ENCODE measurements at regions not wholly inside any gene's neighbourhood (a gene's known extent, or its start where the extent isn't known, plus 50 kb on each side); places are given as distances from the start of the nearest gene placed in this dataset.

DNA sequence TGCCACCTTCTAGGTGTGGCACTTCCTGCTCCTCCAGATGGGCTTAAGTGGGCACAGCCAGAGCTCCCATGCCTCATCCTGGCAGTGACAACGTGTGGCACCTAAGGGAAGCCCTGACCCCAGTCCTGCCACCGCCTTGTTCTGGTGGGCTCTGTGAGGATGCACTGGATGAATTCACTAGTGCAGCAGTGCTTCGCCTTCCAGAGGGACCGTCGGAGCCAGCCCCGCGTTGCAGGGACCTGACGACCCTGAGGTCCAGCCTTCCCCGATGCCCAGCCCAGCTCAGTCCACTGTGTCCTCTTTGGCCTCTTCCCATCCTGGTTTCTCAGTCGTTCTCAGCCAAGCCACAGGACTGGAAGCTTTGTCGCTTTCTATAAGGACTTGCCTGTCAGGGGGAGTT is 399.8 kb downstream of the SEC14L1 start:
- TF ChIP-seq, protein P1, sequence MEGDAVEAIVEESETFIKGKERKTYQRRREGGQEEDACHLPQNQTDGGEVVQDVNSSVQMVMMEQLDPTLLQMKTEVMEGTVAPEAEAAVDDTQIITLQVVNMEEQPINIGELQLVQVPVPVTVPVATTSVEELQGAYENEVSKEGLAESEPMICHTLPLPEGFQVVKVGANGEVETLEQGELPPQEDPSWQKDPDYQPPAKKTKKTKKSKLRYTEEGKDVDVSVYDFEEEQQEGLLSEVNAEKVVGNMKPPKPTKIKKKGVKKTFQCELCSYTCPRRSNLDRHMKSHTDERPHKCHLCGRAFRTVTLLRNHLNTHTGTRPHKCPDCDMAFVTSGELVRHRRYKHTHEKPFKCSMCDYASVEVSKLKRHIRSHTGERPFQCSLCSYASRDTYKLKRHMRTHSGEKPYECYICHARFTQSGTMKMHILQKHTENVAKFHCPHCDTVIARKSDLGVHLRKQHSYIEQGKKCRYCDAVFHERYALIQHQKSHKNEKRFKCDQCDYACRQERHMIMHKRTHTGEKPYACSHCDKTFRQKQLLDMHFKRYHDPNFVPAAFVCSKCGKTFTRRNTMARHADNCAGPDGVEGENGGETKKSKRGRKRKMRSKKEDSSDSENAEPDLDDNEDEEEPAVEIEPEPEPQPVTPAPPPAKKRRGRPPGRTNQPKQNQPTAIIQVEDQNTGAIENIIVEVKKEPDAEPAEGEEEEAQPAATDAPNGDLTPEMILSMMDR (IDR thresholded peaks at IDR 0.05; ENCODE audit: low read depth, low read length): no peak
- no peak for DNase-seq (ENCODE audit: extremely low read depth, low read depth)

DNA sequence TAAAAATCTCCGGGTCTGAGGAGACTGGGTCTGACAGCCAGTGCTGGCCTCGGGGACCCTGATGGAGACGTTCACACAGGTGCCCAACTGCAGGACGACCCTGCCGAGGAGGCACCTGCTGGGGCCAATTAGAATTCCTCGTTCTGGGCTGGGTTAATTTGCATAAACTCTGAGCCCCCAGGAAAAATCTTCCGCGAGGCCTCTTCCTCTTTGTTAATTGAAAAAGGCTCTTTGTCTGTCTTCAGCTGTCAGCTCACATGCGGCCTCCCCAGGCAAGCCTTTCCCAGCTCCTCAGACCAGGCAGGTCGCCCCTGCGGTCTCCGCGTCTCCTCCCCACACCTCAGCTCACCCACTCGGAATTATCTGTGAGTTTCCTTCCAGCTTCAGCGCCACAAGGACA is 400.2 kb downstream of the SEC14L1 start:
- no peak for DNase-seq (ENCODE audit: extremely low read depth, low read depth)
- TF ChIP-seq, protein P1 (IDR thresholded peaks at IDR 0.05; ENCODE audit: low read depth, low read length): no peak

DNA sequence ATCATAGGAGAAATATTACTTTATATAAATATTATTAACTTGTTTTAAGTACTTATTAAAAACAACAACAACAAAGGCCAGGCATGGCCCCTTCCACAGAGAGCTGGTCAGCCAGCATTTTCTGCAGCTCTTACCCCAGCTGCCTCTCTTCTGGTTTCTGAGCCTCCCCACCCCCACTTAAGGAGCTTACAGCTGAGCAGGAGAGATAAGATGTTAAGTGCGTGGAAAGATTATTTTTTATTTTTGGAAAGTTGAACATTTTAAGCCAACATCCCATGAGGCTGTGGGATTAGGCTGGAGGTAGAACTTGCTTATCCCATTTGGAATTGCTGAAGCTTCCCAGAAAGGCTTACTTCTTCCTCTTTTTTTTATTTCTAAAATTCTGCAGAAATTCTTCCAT is 401.2 kb downstream of the SEC14L1 start:
- DNase-seq (ENCODE audit: extremely low read depth, low read depth): no peak
- TF ChIP-seq, protein P1 (IDR thresholded peaks at IDR 0.05; ENCODE audit: low read depth, low read length): no peak

DNA sequence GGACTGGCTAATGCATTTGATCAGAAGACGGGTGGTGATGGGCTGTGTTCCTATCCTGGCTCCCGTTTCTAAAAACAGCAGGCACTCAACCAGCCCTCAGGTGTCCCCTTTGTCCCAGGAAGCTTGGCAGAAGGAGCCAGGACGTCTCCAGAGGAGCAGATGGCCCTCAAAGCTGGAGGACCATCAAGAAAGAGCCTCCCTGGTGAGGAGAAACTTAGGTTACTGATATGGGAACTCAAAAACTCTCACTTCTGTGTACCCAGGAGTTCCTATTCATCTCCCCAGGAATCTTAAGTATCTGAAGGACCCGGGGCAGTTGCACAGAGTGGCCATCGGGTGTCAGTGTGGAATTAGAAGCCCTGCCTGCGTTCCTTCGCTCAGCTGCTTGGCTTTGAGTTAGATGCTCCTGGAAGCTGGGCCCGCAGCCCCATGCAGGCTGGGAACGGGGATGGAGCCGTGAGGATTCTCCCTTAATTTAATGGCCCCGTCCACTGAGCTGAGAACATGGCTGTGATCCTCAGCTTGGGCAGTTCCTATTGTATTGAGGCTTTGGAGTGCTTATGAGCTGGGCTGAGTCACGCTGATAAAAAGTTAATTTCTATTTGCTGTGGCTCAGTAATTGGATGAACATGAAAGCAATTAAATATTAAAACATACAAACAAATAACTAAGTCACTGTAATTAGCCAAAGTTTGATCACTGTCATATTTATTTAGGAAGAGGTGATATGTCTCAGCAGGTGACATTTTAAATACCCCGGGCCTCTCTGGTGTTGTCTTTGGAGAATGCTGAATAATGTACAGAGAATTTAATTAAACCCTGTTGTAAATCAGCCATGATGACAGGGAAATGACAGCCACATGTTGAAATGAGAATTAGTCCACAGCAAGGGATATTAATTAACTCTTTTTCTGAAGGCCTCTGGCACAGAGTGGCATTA is 402.1 kb downstream of the SEC14L1 start:
- DNase-seq (ENCODE audit: extremely low read depth, low read depth): peak; percentile 64
- TF ChIP-seq, protein P1 (IDR thresholded peaks at IDR 0.05; ENCODE audit: low read depth, low read length): peak; percentile 99

DNA sequence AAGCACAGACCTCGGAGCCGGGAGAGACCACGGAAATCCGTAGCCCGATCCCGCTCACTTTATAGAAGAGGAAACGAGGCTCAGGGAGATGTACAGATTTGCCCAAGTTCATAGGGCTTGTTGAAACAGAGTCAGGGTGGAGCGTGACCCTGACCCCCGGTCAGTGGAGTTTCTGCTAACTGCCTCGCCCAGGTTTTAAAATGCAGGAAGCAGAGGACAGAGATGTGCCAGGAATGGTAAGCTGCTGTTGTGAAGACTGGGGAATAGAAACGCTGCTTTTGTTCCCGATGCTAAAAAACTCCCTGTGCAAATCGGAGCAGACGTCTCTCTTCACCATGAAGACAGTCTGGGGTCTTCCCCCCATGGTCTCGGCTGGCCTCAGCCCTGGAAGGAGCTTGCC is 403.0 kb downstream of the SEC14L1 start:
- no peak for DNase-seq (ENCODE audit: extremely low read depth, low read depth)
- TF ChIP-seq, protein P1 (IDR thresholded peaks at IDR 0.05; ENCODE audit: low read depth, low read length): no peak

DNA sequence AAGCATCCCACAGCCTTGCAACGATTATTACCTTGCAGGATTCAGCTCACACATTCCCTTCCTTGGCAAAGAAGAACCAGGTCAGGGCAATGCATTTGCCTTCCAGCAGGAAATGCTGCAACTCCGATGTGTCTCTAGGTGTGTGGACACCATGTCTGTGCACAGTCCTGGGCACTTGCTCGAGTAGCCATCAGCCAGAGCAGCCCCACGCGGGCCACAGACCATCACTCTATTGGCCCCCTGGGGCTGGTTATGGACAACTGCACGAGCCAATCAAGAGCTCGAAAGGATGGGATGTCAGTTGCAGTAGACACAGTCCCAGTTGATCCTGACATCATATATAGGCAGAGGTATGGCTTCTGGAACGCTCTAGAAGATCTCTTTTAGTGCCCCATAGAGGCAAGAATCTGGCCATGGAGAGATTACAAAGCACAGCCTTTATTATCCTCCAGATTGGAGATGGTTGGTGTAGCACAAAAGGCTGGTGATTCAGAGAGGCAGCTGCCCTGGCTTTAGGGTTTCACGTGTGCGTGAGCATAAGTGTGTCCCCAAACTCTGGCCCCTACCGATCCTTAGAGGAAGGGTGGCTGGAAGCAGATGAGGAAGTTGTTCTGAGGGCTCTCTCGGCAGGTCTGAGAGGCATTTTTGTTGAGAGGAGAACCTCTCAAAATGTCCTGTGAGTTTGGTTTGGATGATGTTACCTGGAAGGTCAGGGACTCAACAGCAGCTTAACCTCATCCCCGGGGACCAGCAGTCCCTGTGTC is 403.8 kb downstream of the SEC14L1 start:
- DNase-seq (ENCODE audit: extremely low read depth, low read depth): no peak
- TF ChIP-seq, protein P1 (IDR thresholded peaks at IDR 0.05; ENCODE audit: low read depth, low read length): no peak

DNA sequence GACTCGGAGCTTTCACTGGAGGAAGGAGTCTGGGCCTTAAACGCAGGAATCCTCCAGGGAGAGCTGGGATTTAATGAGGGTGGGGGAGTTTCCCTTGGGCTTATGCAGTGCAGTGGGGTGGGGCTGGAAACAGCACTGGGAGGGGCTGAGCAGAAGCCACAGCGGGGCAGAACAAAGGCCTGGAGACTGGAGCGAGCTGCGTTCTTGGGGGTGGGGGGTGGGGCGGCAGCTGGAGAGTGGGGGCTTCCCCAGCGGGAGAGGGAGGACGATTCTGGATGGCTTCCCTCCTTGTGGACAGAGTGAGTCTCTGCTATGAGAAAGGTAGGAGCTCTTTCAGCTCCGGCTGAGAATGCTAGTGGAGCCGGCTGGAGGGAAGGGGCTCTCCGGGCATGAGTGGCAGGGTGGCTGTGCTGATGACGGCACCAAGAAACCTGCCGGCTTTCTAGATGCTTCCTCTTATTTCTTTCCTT is 406.0 kb downstream of the SEC14L1 start:
- TF ChIP-seq, protein P1 (IDR thresholded peaks at IDR 0.05; ENCODE audit: low read depth, low read length): no peak
- DNase-seq (ENCODE audit: extremely low read depth, low read depth): no peak

Measured in AG09319 (cell line).